Upper lobe of left lung (tissue), 4 donors: ENCODE measurements at regions not wholly inside any gene's neighbourhood (a gene's known extent, or its start where the extent isn't known, plus 50 kb on each side); places are given as distances from the start of the nearest gene placed in this dataset.

ENCODE experiments used
- EP300 ChIP-seq, 4 donors: sonication (generic); formaldehyde crosslinking; IDR thresholded peaks; one replicate each; pipeline ENCODE4 v1.5.1; 2017; ENCODE audit warnings: antibody characterized with exemption in 4 of 4, control low read depth in 2 of 4
- POLR2A ChIP-seq, 4 donors: fragments of 450-650 bp; IDR thresholded peaks; one replicate each; pipeline ENCODE4 v1.5.1; 2016 to 2017; ENCODE audit warnings: antibody characterized with exemption in 4 of 4, mild to moderate bottlenecking in 2 of 4
- TF ChIP-seq, protein P1 (sequence below), 6 experiments: fragments of 450-650 bp in 4 of 6; fragments of 200-600 bp in 2 of 6; sonication (generic) in 2 of 6; IDR thresholded peaks; one replicate each; pipeline ENCODE4 v1.5.1; 2016 to 2019; ENCODE audit warnings: antibody characterized with exemption in 6 of 6

GRCh38 chr14:104295681-104296387 lies 157.4 kb downstream of the KIF26A start:
- TF ChIP-seq, protein P1, sequence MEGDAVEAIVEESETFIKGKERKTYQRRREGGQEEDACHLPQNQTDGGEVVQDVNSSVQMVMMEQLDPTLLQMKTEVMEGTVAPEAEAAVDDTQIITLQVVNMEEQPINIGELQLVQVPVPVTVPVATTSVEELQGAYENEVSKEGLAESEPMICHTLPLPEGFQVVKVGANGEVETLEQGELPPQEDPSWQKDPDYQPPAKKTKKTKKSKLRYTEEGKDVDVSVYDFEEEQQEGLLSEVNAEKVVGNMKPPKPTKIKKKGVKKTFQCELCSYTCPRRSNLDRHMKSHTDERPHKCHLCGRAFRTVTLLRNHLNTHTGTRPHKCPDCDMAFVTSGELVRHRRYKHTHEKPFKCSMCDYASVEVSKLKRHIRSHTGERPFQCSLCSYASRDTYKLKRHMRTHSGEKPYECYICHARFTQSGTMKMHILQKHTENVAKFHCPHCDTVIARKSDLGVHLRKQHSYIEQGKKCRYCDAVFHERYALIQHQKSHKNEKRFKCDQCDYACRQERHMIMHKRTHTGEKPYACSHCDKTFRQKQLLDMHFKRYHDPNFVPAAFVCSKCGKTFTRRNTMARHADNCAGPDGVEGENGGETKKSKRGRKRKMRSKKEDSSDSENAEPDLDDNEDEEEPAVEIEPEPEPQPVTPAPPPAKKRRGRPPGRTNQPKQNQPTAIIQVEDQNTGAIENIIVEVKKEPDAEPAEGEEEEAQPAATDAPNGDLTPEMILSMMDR (IDR thresholded peaks at IDR 0.05) = no peak
- TF ChIP-seq POLR2A (IDR thresholded peaks at IDR 0.05) = no peak
- TF ChIP-seq EP300 (IDR thresholded peaks at IDR 0.05) = no peak
